RWPE2 (cell line): ENCODE measurements at regions not wholly inside any gene's neighbourhood (a gene's known extent, or its start where the extent isn't known, plus 50 kb on each side); places are given as distances from the start of the nearest gene placed in this dataset.

Source experiments
- ATAC-seq: fragments of 200-7000 bp; cut with Tn5 transposase; 3 replicates; pipeline ENCODE4 v1.9.1; 2021; ENCODE audit warnings: low read depth
- DNase-seq: peaks from one replicate; pipeline ENCODE4 v3.0.0-alpha.2; 2020; ENCODE audit warnings: low spot score
- H3K27ac ChIP-seq: fragments of 450-650 bp; 2 replicates; pipeline ENCODE4 v1.5.1; 2017; ENCODE audit warnings: mild to moderate bottlenecking; ENCODE audit not compliant: poor library complexity, severe bottlenecking
- H3K27me3 ChIP-seq: fragments of 250-450 bp; sonication (Bioruptor Pico); 2 replicates; pipeline ENCODE4 v1.5.1; 2021; ENCODE audit warnings: mild to moderate bottlenecking, moderate library complexity; ENCODE audit not compliant: insufficient read depth, poor library complexity, severe bottlenecking
- H3K36me3 ChIP-seq: fragments of 250-450 bp; sonication (Bioruptor Pico); 2 replicates; pipeline ENCODE4 v1.5.1; 2020; ENCODE audit warnings: low read depth, mild to moderate bottlenecking, moderate library complexity
- H3K4me1 ChIP-seq: fragments of 250-450 bp; sonication (Bioruptor Pico); 2 replicates; pipeline ENCODE4 v1.5.1; 2021; ENCODE audit warnings: mild to moderate bottlenecking, moderate library complexity; ENCODE audit not compliant: insufficient read depth, poor library complexity, severe bottlenecking
- H3K4me3 ChIP-seq: fragments of 250-450 bp; sonication (Bioruptor Pico); 2 replicates; pipeline ENCODE4 v1.5.1; 2021; ENCODE audit warnings: mild to moderate bottlenecking, moderate library complexity; ENCODE audit not compliant: severe bottlenecking
- H3K9me3 ChIP-seq: fragments of 250-450 bp; sonication (Bioruptor Pico); 2 replicates; pipeline ENCODE4 v1.5.1; 2021; ENCODE audit warnings: mild to moderate bottlenecking, moderate library complexity; ENCODE audit not compliant: severe bottlenecking
- TF ChIP-seq, protein P1 (sequence below): fragments of 450-650 bp; IDR thresholded peaks from one replicate; pipeline ENCODE4 v1.5.1; 2017; ENCODE audit warnings: mild to moderate bottlenecking, moderate library complexity; ENCODE audit not compliant: poor library complexity, severe bottlenecking

DNA sequence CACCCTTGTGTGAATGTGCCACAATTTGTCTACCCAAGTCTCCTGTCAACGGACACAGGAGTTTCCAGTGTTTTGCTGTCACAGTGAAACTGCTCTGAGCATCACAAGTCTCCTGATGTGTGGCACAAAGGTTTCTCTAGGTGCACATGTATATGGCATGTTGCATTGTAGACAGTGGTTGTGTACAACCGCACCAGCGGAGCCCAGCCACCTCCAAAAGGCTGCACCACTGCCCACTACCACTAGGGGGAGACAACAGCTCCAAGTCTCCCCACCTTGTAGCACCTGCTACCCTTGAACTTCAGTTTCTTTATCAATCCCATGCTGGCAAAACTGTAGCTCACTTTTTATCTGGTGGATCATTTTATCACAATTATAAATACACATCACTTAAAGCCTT is 95.5 kb upstream of the ZNF469 start:
- no peaks in the 10 kb centered on the region for H3K36me3 ChIP-seq
- H3K9me3 ChIP-seq: peaks cover 3% of the 10 kb centered on the region
- no peak overlapping the region for H3K27ac ChIP-seq
- no peak overlapping the region for H3K4me3 ChIP-seq
- no peak for ATAC-seq
- peaks cover 9% of the 10 kb centered on the region for H3K4me1 ChIP-seq
- DNase-seq: no peak
- no peaks in the 10 kb centered on the region for H3K27me3 ChIP-seq
- TF ChIP-seq, protein P1, sequence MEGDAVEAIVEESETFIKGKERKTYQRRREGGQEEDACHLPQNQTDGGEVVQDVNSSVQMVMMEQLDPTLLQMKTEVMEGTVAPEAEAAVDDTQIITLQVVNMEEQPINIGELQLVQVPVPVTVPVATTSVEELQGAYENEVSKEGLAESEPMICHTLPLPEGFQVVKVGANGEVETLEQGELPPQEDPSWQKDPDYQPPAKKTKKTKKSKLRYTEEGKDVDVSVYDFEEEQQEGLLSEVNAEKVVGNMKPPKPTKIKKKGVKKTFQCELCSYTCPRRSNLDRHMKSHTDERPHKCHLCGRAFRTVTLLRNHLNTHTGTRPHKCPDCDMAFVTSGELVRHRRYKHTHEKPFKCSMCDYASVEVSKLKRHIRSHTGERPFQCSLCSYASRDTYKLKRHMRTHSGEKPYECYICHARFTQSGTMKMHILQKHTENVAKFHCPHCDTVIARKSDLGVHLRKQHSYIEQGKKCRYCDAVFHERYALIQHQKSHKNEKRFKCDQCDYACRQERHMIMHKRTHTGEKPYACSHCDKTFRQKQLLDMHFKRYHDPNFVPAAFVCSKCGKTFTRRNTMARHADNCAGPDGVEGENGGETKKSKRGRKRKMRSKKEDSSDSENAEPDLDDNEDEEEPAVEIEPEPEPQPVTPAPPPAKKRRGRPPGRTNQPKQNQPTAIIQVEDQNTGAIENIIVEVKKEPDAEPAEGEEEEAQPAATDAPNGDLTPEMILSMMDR: peak; percentile 41

DNA sequence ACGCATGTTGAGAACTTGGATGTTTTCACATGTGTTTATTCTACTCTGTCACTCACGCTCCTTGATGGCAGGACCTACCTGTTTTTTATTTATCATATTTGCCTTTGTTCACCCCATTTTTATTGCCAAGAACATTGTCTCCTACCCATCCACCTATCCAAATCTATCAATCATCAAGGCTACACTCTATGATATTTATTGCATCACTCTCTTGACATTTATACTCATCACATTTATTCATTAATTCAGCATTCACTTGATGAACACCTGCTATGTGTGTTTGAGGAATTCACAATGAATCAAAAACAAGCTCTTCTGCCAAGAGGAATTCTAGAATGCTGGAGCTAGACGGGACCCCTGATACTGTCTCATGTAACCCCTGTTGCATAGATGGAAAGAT is 94.5 kb upstream of the ZNF469 start:
- Histone ChIP-seq H3K4me3 (no peak overlapping the region), H3K4me1 (no peaks in the 10 kb centered on the region), H3K36me3 (no peaks in the 10 kb centered on the region), H3K27ac (no peak overlapping the region), H3K27me3 (no peaks in the 10 kb centered on the region), H3K9me3 (peaks cover 3% of the 10 kb centered on the region)
- no peak for ATAC-seq
- TF ChIP-seq, protein P1: no peak
- DNase-seq: no peak

DNA sequence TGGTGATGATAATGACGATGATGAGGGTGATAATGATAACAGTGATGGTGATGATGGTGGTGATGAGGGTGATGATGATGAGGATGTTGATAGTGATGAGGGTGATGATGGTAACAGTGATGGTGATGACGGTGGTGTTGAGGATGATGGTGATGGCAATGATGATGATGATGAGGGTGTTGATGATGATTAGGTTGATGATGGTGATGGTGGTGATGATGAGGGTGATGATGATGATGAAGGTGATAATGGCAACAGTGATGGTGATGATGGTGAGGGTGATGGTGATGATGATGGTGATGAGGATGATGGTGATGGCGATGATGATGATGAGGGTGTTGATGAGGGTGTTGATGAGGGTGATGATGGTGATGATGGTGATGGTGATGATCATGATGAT is 93.8 kb upstream of the ZNF469 start:
- DNase-seq (no peak), ATAC-seq (no peak)
- Histone ChIP-seq H3K4me1 (no peaks in the 10 kb centered on the region), H3K9me3 (peaks cover 3% of the 10 kb centered on the region), H3K4me3 (no peak overlapping the region), H3K36me3 (no peaks in the 10 kb centered on the region), H3K27me3 (no peaks in the 10 kb centered on the region), H3K27ac (no peak overlapping the region)
- TF ChIP-seq, protein P1: no peak

DNA sequence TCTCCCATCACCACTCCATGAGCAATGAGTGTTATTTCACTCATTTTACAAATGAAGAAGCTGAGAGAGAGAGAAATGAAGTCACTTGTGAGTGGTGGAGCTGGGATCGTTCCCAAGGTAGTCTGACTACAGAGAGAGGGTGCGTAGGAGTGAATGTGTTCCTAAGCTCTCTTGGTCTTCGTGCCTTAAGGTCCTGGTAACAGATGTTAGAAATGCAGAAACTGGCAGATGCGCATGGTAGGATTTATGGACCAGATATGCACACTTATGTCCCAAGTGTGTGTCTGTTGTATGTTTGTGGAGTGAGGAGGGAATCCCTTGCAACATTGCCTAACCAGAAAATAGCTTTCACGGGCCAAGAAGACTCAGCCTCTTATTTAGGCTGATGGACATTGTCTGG is 93.2 kb upstream of the ZNF469 start:
- Histone ChIP-seq H3K9me3 (peaks cover 3% of the 10 kb centered on the region), H3K27ac (no peak overlapping the region), H3K4me1 (no peaks in the 10 kb centered on the region), H3K36me3 (no peaks in the 10 kb centered on the region), H3K4me3 (no peak overlapping the region), H3K27me3 (no peaks in the 10 kb centered on the region)
- DNase-seq (no peak), ATAC-seq (no peak)
- TF ChIP-seq, protein P1: no peak

DNA sequence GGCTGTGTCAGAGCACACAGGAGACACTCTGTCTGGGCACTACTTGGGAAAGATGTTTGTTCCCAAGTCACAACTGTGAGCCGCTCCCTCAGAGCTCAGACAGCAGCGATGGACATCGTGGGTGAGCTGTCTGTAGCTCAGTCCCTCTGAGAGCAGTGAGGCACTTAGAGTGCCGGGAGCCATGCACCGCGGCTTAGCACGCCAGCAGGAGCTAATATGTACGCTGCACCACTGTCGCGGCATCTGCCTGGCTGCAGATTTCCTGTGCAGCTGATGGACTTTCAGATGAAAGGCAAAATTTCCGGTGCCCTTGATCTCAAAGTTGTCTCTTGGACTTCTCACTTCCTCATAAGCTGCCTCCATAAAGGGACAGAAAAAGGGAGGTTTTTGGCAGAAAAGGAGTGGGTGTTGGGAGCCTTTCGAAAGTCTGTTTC is 92.8 kb upstream of the ZNF469 start:
- no peak for DNase-seq
- TF ChIP-seq, protein P1: no peak
- Histone ChIP-seq H3K4me3 (no peak overlapping the region), H3K4me1 (no peaks in the 10 kb centered on the region), H3K27ac (no peak overlapping the region), H3K36me3 (no peaks in the 10 kb centered on the region), H3K9me3 (peaks cover 3% of the 10 kb centered on the region), H3K27me3 (no peaks in the 10 kb centered on the region)
- ATAC-seq: no peak
